HS-27A (cell line): ENCODE measurements at regions not wholly inside any gene's neighbourhood (a gene's known extent, or its start where the extent isn't known, plus 50 kb on each side); places are given as distances from the start of the nearest gene placed in this dataset.

Experiments used
- DNase-seq: peaks from one replicate; pipeline ENCODE4 v3.0.0-alpha.2; 2012; ENCODE audit warnings: low read depth, missing footprints

- no peak for DNase-seq
These were observed 200.9 kb upstream of the ZPLD1 start for GRCh38 chr3:102233881-102234280.

GRCh38 chr3:102235679-102236078, 199.1 kb upstream of the ZPLD1 start:
- DNase-seq: no peak

GRCh38 chr3:102237181-102237580, 197.6 kb upstream of the ZPLD1 start:
- DNase-seq: no peak

GRCh38 chr3:102237838-102238237, 197.0 kb upstream of the ZPLD1 start:
- DNase-seq: no peak

- no peak for DNase-seq
These were observed 196.5 kb upstream of the ZPLD1 start for GRCh38 chr3:102238362-102238761.

- DNase-seq: no peak
These were observed 194.1 kb upstream of the ZPLD1 start for GRCh38 chr3:102240720-102241119.

- no peak for DNase-seq
These were observed 185.7 kb upstream of the ZPLD1 start for GRCh38 chr3:102248981-102249705.

GRCh38 chr3:102255736-102256135, 179.1 kb upstream of the ZPLD1 start:
- no peak for DNase-seq

GRCh38 chr3:102258666-102259227, 176.1 kb upstream of the ZPLD1 start:
- DNase-seq: no peak

GRCh38 chr3:102259663-102260062, 175.2 kb upstream of the ZPLD1 start:
- no peak for DNase-seq

GRCh38 chr3:102265720-102266119, 169.1 kb upstream of the ZPLD1 start:
- DNase-seq: no peak

- no peak for DNase-seq
These were observed 165.4 kb upstream of the ZPLD1 start for GRCh38 chr3:102269406-102269805.

GRCh38 chr3:102290241-102290640, 144.6 kb upstream of the ZPLD1 start:
- no peak for DNase-seq

- no peak for DNase-seq
These were observed 139.1 kb upstream of the ZPLD1 start for GRCh38 chr3:102295756-102296155.

GRCh38 chr3:102297072-102297658, 137.7 kb upstream of the ZPLD1 start:
- DNase-seq: no peak

- no peak for DNase-seq
These were observed 135.5 kb upstream of the ZPLD1 start for GRCh38 chr3:102299125-102299877.

GRCh38 chr3:102301155-102301880, 133.5 kb upstream of the ZPLD1 start:
- no peak for DNase-seq

- no peak for DNase-seq
These were observed 132.8 kb upstream of the ZPLD1 start for GRCh38 chr3:102302020-102302419.

GRCh38 chr3:102304550-102304949, 130.3 kb upstream of the ZPLD1 start:
- no peak for DNase-seq

- no peak for DNase-seq
These were observed 127.4 kb upstream of the ZPLD1 start for GRCh38 chr3:102307442-102307841.

- DNase-seq: no peak
These were observed 105.7 kb upstream of the ZPLD1 start for GRCh38 chr3:102329066-102329465.

- no peak for DNase-seq
These were observed 105.3 kb upstream of the ZPLD1 start for GRCh38 chr3:102329561-102329960.
